Activated CD8-positive, alpha-beta T cell treated with anti-CD3 and anti-CD28 coated beads for 36 hours (primary cell): ENCODE measurements at regions not wholly inside any gene's neighbourhood (a gene's known extent, or its start where the extent isn't known, plus 50 kb on each side); places are given as distances from the start of the nearest gene placed in this dataset.

ENCODE experiments used
- ATAC-seq: fragments of 200-7000 bp; cut with Tn5 transposase; one replicate; pipeline ENCODE4 v1.10.0; 2021; ENCODE audit warnings: mild to moderate bottlenecking, moderate library complexity
- CTCF ChIA-PET: fragments of 350-600 bp; sonication (Branson Sonifier 250); formaldehyde crosslinking; loops from one replicate; lab custom pipeline; 2021; ENCODE audit warnings: antibody characterized with exemption; lab: Charles Lee
- POLR2A ChIA-PET: fragments of 350-600 bp; sonication (Branson Sonifier 250); formaldehyde crosslinking; loops from one replicate; lab custom pipeline; 2021; ENCODE audit warnings: antibody characterized with exemption; lab: Charles Lee
- DNase-seq: peaks from one replicate; pipeline ENCODE4 v3.0.0-alpha.2; 2020
- H3K27ac Mint-ChIP-seq: one replicate; pipeline ENCODE4 v1.8.0; 2021; ENCODE audit warnings: mild to moderate bottlenecking, mixed read lengths
- H3K27me3 Mint-ChIP-seq: one replicate; pipeline ENCODE4 v1.8.0; 2021; ENCODE audit warnings: mixed read lengths
- H3K36me3 Mint-ChIP-seq: one replicate; pipeline ENCODE4 v1.8.0; 2021; ENCODE audit warnings: low read depth, mixed read lengths
- H3K4me1 Mint-ChIP-seq: one replicate; pipeline ENCODE4 v1.8.0; 2021; ENCODE audit warnings: low read depth, mixed read lengths
- H3K4me3 Mint-ChIP-seq: one replicate; pipeline ENCODE4 v1.8.0; 2021; ENCODE audit warnings: mild to moderate bottlenecking, moderate library complexity, mixed read lengths
- H3K9me3 Mint-ChIP-seq: one replicate; pipeline ENCODE4 v1.8.0; 2021; ENCODE audit warnings: mixed read lengths
- intact Hi-C: fragments of 100-400 bp; cut with micrococcal nuclease; formaldehyde crosslinking; loops from one replicate; pipeline ENCODE4 v1.10.0; 2022
- TF ChIP-seq, protein P1 (sequence below): fragments of 200-600 bp; IDR thresholded peaks from one replicate; pipeline ENCODE4 v1.8.0; 2022; ENCODE audit warnings: antibody characterized with exemption, mild to moderate bottlenecking

DNA sequence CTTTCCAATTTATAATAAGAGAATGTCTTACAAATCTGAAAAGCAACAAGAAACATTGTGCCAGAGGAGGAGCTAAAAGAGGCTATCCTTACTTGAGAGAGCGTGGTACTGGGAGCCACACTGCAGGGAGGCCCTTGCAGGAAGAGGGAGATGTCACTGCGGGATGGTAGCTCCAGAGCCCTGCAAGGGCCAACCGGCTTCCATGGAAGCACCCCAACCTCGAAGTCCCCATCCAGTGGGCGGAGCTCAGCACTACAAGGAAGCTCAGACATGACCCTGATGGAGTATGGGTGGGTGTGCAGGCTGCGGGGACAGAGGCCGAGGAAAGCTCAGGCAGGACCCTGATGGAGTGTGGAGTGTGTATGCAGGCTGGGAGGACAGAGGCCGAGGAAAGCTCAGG, 57.8 kb upstream of the RPS6KA2 start:
- peaks cover 1% of the 10 kb centered on the region for H3K27me3 Mint-ChIP-seq
- CTCF ChIA-PET, result interaction anchor here (0.6 to 1.0 kb wide), 2 partner anchors 20 to 250 kb away, joined by 3 read pairs; no protein-coding TSS in a partner anchor
- no peaks in the 10 kb centered on the region for H3K9me3 Mint-ChIP-seq
- no peak for ATAC-seq
- no peaks in the 10 kb centered on the region for H3K36me3 Mint-ChIP-seq
- DNase-seq, result no peak
- POLR2A ChIA-PET, result no interaction called here
- H3K4me3 Mint-ChIP-seq, result no peak overlapping the region
- H3K4me1 Mint-ChIP-seq, result no peaks in the 10 kb centered on the region
- no peak overlapping the region for H3K27ac Mint-ChIP-seq
- intact Hi-C loops, result no loop called here
- TF ChIP-seq, protein P1, sequence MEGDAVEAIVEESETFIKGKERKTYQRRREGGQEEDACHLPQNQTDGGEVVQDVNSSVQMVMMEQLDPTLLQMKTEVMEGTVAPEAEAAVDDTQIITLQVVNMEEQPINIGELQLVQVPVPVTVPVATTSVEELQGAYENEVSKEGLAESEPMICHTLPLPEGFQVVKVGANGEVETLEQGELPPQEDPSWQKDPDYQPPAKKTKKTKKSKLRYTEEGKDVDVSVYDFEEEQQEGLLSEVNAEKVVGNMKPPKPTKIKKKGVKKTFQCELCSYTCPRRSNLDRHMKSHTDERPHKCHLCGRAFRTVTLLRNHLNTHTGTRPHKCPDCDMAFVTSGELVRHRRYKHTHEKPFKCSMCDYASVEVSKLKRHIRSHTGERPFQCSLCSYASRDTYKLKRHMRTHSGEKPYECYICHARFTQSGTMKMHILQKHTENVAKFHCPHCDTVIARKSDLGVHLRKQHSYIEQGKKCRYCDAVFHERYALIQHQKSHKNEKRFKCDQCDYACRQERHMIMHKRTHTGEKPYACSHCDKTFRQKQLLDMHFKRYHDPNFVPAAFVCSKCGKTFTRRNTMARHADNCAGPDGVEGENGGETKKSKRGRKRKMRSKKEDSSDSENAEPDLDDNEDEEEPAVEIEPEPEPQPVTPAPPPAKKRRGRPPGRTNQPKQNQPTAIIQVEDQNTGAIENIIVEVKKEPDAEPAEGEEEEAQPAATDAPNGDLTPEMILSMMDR, result no peak

DNA sequence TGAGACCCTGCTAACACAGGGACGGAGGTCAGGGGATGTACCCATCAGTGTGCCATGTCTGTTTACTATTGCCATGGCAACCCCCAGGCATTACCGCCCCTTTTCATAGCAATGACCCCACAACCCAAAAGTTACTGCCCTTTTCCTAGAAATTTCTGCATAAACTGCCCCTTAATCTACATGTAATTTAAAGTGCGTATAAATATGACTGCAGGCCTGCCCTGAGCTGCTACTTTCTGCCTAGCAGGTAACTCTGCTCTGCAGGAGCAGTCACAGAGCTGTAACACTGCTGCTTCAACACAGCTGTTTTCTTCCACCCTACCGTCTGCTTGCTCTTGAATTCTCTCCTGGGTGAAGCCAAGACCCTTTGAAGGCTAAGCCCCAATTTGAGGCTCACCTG, 57.1 kb upstream of the RPS6KA2 start:
- H3K36me3 Mint-ChIP-seq, result no peaks in the 10 kb centered on the region
- no peak for ATAC-seq
- no peak overlapping the region for H3K27ac Mint-ChIP-seq
- H3K4me1 Mint-ChIP-seq, result no peaks in the 10 kb centered on the region
- H3K4me3 Mint-ChIP-seq, result no peak overlapping the region
- POLR2A ChIA-PET, result no interaction called here
- H3K9me3 Mint-ChIP-seq, result no peaks in the 10 kb centered on the region
- CTCF ChIA-PET, result no interaction called here
- DNase-seq, result no peak
- intact Hi-C loops, result no loop called here
- H3K27me3 Mint-ChIP-seq, result peaks cover 1% of the 10 kb centered on the region
- TF ChIP-seq, protein P1, result no peak

DNA sequence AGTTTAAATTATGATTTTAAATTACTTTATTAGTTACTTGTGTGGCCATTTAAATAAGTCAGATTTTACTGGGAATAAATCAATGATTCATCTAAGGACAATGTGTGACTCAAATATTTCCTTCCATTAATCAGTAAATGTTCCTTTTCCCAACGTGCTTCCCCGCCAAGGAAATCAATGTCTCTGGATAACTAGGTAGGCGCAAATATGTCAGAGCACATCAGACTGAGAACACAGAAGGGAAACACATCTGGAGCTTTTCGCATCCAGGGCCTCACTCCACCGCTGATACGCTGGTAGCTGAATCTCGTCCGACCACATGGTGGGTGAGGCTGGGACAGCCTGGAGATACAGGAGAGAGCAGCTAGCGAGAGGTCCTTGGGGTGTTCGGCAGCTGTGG, 56.4 kb upstream of the RPS6KA2 start:
- no peaks in the 10 kb centered on the region for H3K9me3 Mint-ChIP-seq
- no peak overlapping the region for H3K4me3 Mint-ChIP-seq
- POLR2A ChIA-PET, result no interaction called here
- ATAC-seq (no peak), DNase-seq (no peak)
- peaks cover 1% of the 10 kb centered on the region for H3K27me3 Mint-ChIP-seq
- CTCF ChIA-PET, result no interaction called here
- H3K4me1 Mint-ChIP-seq, result no peaks in the 10 kb centered on the region
- H3K27ac Mint-ChIP-seq, result no peak overlapping the region
- intact Hi-C loops, result no loop called here
- no peaks in the 10 kb centered on the region for H3K36me3 Mint-ChIP-seq
- TF ChIP-seq, protein P1, result no peak

DNA sequence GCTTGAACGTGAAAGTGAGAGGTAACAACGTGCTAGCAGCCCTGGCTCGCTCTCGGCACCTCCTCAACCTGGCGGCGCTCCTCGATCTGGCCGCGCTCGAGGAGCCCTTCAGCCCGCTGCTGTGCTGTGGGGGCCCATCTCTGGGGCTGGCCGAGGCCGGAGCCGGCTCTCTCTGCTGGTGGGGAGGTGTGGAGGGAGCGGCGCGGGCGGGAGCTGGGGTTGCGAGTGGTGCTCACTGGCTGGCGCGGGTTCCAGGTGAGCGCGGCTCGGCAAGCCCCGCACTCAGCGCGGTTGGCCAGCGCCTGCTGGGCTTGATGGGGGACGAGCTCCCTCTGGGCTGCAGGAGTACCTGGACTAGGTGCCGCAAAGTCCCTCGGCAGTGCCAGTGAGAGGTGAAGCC, 52.5 kb upstream of the RPS6KA2 start:
- CTCF ChIA-PET, result no interaction called here
- H3K36me3 Mint-ChIP-seq, result no peaks in the 10 kb centered on the region

DNA sequence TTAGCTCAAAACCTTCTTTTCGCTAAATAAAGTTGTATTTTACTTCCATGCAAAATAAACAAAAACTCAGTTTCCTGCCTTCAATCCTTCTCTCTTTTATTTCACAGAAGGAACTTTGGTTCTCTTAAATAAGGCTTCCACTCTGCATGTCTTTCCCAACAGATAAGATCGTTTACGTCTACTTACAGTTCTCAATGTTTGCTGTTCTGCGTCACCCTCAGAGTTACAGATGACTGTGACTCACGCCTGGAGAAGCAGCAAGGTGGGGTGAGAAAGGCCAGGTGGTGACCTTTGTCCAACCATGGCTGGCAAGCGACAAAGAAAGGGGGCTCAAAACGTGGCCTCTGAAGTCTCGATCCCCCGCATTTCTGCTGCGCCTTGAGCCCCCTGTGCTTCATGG, 51.4 kb upstream of the RPS6KA2 start:
- ChIA-PET CTCF (interaction anchor here (0.6 kb wide), 1 partner anchor 9 kb away, joined by 3 read pairs; no protein-coding TSS in a partner anchor), POLR2A (interaction anchor here (0.6 kb wide), 1 partner anchor 227 kb away, joined by 3 read pairs; no protein-coding TSS in a partner anchor)
- Mint-ChIP-seq H3K4me1 (no peaks in the 10 kb centered on the region), H3K27me3 (peaks cover 6% of the 10 kb centered on the region), H3K36me3 (no peaks in the 10 kb centered on the region), H3K27ac (no peak overlapping the region), H3K4me3 (no peak overlapping the region), H3K9me3 (no peaks in the 10 kb centered on the region)
- TF ChIP-seq, protein P1, result no peak
- intact Hi-C loops, result no loop called here
- DNase-seq (no peak), ATAC-seq (no peak)

More for the DNA sequence above, 52.5 kb upstream of the RPS6KA2 start:
- intact Hi-C loops, result no loop called here
- TF ChIP-seq, protein P1, result no peak
- Mint-ChIP-seq H3K4me3 (no peak overlapping the region), H3K27ac (no peak overlapping the region), H3K4me1 (no peaks in the 10 kb centered on the region), H3K27me3 (peaks cover 2% of the 10 kb centered on the region), H3K9me3 (no peaks in the 10 kb centered on the region)
- POLR2A ChIA-PET, result no interaction called here
- ATAC-seq (no peak), DNase-seq (no peak)
